ENCODE measurements at regions not wholly inside any gene's neighbourhood (a gene's known extent, or its start where the extent isn't known, plus 50 kb on each side); places are given as distances from the start of the nearest gene placed in this dataset.

DNA sequence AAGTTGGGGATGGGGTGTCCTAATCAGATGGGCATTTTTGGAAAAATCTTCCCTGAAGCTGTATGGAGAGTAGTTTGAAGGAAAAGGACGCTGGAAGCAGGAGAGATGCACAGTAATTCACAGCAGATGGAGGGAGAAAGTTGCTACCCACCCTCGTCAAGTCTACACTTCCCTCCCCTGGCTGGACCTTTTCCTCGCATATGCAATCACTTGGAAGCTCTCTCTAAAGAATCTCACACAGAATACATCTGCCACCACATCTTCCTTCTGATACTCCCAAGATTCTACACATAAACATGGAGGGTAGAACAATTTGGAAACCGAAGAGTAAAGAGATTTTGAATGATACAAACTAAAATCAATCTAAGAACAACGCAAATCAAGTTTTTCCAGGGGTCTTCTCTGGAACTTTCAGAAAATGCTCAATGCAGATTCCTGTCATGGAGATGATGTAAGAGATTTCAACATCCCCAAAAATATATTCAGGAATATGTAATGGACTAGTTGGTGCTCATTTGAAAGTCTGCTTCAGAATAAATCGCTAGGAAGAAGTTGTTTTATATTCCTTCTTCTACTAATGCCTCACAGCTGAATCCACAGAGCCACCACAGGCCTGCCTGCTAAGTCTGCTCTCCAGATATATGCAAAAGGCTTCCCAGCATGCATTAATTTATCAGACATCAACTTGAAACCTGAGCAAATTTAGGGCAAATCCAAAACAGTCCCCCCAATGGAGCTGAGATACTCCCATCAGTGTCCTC lies 291.5 kb downstream of the LRATD1 start:
- no peak for TF ChIP-seq EZH2 (IDR thresholded peaks at IDR 0.05; ENCODE audit: low read depth, unreplicated experiment)
- no peak for TF ChIP-seq CTCF (conservative IDR thresholded peaks at IDR 0.05; ENCODE audit: low read depth in 2 of 2)
- TF ChIP-seq POLR2AphosphoS5 (IDR thresholded peaks at IDR 0.05; ENCODE audit: low read depth) = no peak
- TF ChIP-seq EZH2phosphoT487 (IDR thresholded peaks at IDR 0.05; ENCODE audit: unreplicated experiment) = no peak
- no peak for TF ChIP-seq REST (IDR thresholded peaks at IDR 0.05; ENCODE audit: unreplicated experiment)
- TF ChIP-seq, protein P1, sequence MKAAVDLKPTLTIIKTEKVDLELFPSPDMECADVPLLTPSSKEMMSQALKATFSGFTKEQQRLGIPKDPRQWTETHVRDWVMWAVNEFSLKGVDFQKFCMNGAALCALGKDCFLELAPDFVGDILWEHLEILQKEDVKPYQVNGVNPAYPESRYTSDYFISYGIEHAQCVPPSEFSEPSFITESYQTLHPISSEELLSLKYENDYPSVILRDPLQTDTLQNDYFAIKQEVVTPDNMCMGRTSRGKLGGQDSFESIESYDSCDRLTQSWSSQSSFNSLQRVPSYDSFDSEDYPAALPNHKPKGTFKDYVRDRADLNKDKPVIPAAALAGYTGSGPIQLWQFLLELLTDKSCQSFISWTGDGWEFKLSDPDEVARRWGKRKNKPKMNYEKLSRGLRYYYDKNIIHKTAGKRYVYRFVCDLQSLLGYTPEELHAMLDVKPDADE (IDR thresholded peaks at IDR 0.05) = no peak
- TF ChIP-seq ZNF462 (CRISPR knock-in tag; IDR thresholded peaks at IDR 0.05) = no peak
- TF ChIP-seq JUNB (IDR thresholded peaks at IDR 0.05; ENCODE audit: unreplicated experiment) = no peak
- TF ChIP-seq ZNF114 (CRISPR knock-in tag; IDR thresholded peaks at IDR 0.05) = no peak
- TF ChIP-seq CREB1 (CRISPR knock-in tag; IDR thresholded peaks at IDR 0.05; ENCODE audit: low read depth) = no peak
- no peak for TF ChIP-seq STAT1 (IDR thresholded peaks at IDR 0.05; ENCODE audit: unreplicated experiment)
- TF ChIP-seq NANOG (IDR thresholded peaks at IDR 0.05; ENCODE audit: borderline replicate concordance) = no peak
- TF ChIP-seq ZNF331 (CRISPR knock-in tag; IDR thresholded peaks at IDR 0.05; ENCODE audit: low read depth) = no peak

Measured in GM23338 (cell line).